Right lobe of liver (tissue), 4 donors: ENCODE measurements at regions not wholly inside any gene's neighbourhood (a gene's known extent, or its start where the extent isn't known, plus 50 kb on each side); places are given as distances from the start of the nearest gene placed in this dataset.

Experiments
- CTCF ChIP-seq, 4 donors: fragments of 200-600 bp in 3 of 4; fragments of 450-650 bp in 1 of 4; IDR thresholded peaks; one replicate each; pipeline versions ENCODE4 v1.5.1 to v1.8.0; 2016 to 2022; ENCODE audit warnings: antibody characterized with exemption in 4 of 4, mild to moderate bottlenecking in 2 of 4
- POLR2A ChIP-seq: fragments of 450-650 bp; IDR thresholded peaks from one replicate; pipeline ENCODE4 v1.6.1; 2017; ENCODE audit warnings: antibody characterized with exemption, mild to moderate bottlenecking
- donor health status: DM: no; HTN: no; CAD: no.
- donor health status: DM: no; HTN: no; CAD: no.
- donor health status: DM: no; HTN: yes; CAD: no.

- TF ChIP-seq CTCF (IDR thresholded peaks at IDR 0.05), result no peak
- TF ChIP-seq POLR2A, result no peak
Observed at GRCh38 chr21:38721958-38722357, 83.8 kb upstream of the ETS2 start.
